ENCODE measurements at regions not wholly inside any gene's neighbourhood (a gene's known extent, or its start where the extent isn't known, plus 50 kb on each side); places are given as distances from the start of the nearest gene placed in this dataset.
"Not testable (repeated sequence)": the region's sequence is repeated elsewhere in the genome, so short reads cannot be mapped to it uniquely, and the experiment has no call there.

DNA sequence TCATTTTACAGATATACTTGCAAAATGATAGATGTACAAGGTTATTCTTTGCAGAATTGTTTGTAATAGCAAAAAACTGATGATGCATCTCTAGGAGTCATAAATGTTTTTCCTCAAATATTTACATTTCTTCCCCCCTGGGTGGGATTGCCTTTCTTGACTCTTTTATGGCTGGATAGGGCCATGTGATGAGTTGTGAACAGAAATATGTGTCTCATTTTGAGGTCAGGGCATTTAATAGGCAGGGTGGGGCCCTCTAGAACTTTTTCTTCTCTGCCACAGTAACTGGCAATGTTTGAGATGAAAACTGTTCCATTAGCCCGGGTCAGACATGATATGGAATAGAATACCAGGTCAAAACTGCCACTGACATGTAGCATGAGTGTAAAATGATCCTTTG lies 159.5 kb upstream of the SYNCRIP start:
- no peak for DNase-seq

DNA sequence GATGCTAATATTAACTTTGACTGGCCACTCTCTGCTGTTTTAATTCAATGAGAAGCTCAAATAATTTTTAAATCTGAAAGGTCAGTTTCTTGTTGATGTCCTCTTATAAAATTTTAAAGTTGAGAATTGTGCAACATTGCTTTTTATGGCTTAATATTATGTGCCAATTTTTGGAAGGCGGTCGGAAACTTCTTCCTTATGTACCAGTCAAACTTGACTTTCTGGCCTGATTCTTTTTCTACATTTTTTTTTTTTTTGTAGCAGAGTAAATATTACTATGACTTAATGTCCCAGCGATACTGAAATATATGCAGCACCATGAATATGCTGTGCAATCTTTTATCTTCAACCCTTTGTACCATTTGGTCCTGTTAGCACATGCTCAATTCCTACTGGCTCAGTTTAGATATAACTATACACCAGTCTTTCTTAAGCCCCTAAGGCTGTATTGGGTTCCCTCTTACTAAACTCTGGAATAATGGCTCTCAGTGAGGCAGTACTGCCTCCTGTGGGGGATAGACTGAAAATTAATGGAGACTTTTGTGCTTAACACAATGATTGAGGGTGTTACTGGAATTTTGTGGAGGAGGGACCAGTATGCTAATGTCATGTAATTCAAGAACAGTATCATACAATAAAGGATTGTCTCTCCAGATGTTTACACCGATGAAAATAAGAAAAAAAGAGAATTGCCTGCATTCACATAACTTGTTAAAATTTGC lies 156.4 kb upstream of the SYNCRIP start:
- DNase-seq = no peak

DNA sequence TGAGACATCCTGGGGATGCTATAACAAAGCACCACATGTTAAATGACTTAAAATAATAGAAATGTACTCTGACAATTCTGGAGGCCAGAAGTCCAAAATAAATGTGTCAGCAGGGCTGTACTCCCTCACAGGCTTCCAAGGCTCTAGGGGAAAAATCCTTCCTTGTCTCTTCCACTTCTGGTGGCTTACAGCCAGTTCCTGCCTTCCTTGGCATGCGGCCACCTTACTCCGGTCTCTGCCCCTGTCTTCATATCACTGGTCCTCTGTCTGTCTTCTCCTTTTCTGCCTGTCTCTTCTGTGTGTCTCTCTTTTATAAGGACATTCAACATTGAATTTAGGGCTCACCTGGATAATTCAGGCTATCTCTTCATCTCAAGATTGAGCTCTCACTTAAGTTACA lies 155.3 kb upstream of the SYNCRIP start:
- no peak for DNase-seq

DNA sequence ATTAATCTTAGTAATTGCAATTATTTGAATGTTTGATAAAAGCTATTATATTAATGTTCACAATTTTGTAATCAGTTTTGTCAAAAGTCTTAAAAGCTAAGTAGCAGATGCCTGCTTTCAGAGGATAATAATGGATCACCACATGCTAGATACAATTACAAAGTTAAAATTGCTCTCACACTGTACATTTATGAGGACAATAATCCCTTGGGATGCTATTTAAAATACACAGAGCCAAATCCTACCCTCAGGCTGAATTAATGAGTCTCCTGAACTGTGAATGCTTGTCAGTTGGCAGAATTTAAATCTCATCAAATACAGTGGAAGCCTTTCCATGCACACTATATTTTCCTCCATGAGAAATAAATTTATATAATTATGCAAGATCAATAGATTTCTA lies 153.3 kb upstream of the SYNCRIP start:
- no peak for DNase-seq

DNA sequence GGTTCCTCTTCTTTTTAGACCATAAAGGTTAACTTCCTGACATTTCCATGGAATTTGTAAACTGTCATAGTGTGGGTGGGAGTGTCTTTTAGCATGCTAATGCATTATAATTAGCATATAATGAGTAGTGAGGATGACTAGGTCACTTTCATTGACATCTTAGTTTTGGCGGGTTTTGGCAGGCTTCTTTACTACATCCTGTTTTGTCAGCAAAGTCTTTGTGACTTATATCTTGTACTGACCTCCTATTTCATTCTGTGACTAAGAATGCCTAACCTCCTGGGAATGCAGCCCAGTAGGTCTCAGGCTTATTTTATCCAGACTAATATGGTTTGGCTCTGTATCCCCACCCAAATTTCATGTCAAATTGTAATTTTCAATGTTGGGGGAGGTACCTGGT lies 149.6 kb upstream of the SYNCRIP start:
- no peak for DNase-seq

DNA sequence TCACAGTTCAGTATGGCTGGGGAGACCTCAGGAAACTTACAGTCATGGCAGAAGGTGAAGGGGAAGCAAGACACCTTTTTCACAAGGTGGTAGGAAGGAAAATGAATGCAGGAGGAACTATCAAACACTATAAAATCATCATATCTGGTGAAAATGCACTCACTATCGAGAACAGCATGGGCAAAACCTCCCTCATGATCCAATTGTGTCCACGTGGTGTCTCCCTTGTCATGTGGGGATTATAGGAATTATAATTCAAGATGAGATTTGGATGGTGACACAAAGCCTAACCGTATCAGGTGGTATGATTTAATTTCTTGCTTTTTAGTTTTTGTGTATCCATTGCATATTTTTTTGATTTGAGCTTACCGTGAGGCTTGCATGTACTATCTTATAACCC lies 133.2 kb upstream of the SYNCRIP start:
- DNase-seq = no peak

DNA sequence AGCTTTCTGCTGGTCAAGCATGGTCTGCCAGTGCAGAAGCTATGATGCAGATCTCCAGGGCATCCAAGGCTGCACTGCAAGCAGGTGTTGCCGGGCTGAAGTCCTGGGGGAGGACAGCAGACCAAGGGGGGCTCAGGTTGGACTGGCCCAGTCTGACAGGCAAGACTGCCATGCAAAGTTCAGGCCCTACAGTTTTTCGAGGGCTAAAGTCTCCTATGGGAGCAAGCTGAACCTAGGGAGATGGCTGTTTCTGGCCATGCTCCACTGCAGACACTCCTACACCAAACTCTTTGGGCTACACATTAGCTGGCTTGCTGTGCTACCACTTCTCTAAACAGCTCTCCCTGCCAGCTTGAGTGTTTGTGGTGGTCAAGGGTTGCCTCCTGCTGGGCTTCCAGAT lies 130.0 kb upstream of the SYNCRIP start:
- DNase-seq = no peak

DNA sequence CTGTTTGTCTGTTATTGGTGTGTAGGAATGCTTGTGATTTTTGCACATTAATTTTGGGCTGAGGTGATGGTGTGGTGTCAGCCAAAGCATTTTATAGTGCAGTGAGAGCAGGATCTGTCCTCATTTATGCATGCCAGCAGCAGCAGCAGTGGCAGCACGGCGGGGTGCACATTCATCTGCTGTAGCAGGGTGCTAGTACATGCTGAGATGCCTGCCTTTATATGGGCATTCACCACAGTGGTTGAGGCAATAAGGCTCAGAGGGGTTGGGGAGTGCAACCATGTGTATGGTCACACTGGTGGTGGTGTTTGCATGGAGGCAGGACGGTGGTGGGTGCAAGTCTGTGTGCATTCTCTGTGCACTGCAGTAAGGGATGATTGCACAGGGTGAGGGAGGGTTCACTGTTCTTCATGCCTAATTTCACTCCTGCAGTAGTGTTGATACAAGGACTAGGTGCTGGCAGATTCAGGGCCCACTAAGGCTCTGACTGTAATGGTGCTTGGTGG lies 129.3 kb upstream of the SYNCRIP start:
- DNase-seq = no peak

DNA sequence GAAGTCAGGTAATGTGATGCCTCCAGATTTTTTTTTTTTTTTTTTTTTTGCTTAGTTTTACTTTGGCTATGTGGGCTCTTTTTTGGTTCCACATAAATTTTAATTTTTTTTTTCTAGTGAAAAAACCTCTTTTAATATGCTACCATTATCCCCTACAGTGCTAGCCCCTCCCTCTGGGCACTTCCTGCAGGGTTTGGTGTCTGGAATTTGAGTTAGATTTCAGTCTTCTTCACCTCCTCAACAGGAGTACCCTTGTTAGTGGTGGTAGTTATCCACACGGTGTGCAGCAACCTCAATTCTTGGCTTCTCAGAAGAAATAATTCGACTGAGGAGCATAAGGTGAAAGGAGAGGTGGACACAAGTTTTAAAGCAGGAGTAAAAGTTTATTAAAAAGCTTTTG lies 128.8 kb upstream of the SYNCRIP start:
- no peak for DNase-seq

DNA sequence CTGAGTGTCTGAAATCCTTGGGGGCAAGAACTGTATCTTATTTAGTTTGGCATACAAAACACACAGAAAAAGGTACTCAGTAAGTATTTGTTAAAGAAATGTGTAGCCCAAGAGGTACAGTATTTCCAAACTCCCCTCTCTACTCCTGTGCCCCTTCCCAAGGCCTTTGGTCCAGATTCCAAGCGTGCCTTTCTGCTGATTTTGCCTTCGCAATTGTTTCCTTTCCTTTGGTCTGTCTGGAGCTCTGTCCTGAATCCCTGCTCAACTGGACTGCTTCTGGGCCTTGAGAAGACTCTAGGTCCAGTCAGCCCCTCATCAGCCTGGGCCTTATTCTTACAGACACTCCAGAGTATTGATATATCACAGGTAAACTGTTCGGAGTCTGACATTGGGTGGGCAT lies 122.2 kb upstream of the SYNCRIP start:
- no peak for DNase-seq

DNA sequence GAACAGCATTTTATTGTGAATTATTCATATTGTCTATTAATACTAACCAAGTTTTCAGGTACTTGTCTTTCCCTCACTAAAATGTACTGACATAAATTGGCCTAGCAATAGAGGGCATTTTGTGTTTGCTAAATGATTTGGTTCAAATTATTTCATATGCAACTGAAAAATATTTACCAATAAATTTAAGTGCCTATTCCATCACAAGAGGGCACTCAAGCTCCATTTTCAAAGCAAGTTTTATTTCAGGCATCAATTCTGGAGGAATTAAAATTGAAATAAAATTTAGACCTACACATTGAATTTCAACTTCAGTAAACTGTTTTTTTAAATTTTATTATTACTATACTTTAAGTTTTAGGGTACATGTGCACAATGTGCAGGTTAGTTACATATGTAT lies 114.3 kb upstream of the SYNCRIP start:
- DNase-seq = peak; percentile 52

DNA sequence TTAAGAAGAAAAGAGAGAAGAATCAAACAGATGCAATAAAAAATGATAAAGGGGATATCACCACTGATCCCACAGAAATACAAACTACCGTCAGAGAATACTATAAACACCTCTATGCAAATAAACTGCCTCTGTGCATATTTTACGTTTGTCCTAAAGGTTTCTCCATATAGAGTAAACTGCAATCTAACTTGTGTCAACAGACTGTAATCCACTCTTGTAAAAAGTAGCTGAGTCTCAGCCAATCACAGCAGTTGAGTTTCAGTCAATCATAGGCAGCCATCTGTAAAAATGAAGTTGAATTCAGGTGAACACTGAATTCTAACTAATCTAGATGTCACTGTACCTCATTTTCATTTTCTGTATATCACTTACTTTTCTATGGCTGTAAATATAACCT lies 112.2 kb upstream of the SYNCRIP start:
- peak; percentile 47 for DNase-seq

DNA sequence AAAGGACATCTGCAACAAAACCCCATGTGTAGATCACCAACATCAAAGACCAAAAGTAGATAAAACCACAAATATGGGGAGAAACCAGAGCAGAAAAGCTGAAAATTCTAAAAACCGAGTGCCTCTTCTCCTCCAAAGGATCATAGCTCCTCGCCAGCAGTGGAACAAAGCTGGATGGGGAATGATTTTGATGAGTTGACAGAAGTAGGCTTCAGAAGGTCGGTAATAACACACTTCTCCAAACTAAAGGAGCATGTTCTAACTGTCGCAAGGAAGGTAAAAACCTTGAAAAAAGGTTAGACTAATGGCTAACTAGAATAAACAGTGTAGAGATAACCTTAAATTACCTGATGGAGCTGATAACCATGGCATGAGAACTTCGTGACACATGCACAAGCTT lies 109.9 kb upstream of the SYNCRIP start:
- DNase-seq = no peak

DNA sequence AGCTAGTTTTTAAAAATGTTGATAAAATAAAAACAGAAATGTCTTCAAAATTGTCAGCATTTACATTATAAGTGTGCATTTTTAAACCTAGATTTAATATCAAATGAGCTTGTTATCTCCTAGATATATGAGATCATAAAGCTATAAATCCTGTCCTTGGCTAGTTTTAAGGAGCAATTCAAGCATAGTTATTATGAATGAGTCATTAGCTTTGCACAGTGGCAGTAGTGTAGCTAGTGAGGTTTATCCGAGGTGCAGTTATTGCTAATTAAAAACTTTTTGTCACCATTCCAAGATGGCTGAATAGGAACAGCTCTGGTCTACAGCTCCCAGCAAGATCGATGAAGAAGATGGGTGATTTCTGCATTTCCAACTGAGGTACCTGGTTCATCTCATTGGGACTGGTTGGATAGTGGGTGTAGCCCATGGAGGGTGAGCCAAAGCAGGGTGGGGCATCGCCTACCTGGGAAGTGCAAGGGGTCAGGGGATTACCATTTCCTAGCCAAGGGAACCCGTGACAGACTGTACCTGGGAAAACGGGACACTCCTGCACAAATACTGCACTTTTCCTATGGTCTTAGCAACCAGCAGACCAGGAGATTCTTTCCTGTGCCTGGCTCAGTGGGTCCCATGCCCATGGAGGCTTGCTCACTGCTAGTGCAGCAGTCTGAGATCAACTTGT lies 108.8 kb upstream of the SYNCRIP start:
- no peak for DNase-seq

DNA sequence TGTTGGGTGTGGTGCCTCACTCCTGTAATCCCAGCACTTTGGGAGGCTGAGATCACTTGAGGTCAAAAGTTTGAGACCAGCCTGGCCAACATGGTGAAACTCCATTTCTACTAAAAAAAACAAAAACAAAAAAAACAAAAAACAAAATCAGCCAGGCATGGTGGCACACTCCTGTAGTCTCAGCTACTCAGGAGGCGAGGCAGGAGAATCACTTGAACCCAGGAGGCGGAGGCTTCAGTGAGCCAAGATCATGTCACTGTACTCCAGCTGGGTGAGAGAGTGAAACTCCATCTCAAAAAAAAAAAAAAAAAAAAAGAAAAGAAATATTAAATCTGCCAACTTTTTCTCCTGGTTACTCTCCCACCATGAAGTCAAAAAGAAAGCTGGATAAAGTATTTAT lies 107.5 kb upstream of the SYNCRIP start:
- not testable (repeated sequence) for DNase-seq

DNA sequence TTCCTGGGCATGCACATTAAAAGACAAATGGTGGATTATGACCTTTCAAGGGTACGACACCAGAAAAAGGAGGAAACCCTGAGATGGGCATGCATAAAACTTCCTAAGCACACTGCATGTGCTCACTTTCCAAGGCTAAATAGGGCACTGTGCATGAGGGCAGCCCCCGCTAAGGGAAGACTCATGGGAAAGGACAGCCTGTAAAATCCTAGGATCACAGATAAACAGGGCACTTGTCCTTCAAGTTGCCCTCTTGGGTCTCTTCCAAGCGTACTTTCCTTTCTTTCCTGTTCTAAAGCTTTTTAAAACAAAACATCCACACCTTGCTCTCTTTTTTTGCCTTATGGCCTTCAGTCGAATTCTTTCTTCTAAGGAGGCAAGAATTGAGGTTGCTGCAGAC lies 106.5 kb upstream of the SYNCRIP start:
- DNase-seq = no peak

DNA sequence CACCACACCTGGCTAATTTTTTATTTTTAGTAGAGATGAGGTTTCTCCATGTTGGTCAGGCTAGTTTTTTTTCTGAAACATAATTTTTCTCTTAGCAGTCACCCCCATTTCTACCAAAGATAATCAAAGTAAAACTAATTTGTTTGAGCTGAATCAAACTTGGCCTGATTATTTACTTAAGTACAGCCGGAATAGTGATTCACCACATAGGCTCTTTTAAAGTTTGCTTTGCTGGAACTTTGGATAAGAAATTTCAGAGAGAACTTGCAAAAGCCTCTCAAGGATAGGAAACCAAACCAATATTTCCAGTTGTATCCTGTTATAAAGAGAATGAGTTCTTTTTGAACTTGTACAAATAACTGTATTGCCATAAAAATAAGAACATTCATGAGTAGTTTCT lies 105.0 kb upstream of the SYNCRIP start:
- DNase-seq = no peak

DNA sequence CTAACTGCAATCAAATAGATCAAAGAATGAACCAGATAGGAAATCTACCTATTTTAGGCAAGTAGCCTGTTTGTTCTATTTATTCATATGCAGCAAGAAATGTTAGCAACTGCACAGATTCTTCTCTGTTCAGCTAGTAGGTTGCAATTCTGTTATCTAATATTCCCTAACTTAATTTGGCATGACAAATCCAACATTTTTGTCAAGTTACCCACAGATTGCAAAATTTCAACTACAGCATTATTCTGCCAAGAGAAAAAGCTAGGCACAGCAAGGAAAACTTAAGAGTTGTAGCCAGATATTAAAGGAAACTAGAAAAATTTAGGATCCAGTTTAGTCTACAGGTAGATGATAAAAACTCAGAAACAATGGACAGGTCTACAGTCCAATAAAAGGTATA lies 104.4 kb upstream of the SYNCRIP start:
- no peak for DNase-seq

DNA sequence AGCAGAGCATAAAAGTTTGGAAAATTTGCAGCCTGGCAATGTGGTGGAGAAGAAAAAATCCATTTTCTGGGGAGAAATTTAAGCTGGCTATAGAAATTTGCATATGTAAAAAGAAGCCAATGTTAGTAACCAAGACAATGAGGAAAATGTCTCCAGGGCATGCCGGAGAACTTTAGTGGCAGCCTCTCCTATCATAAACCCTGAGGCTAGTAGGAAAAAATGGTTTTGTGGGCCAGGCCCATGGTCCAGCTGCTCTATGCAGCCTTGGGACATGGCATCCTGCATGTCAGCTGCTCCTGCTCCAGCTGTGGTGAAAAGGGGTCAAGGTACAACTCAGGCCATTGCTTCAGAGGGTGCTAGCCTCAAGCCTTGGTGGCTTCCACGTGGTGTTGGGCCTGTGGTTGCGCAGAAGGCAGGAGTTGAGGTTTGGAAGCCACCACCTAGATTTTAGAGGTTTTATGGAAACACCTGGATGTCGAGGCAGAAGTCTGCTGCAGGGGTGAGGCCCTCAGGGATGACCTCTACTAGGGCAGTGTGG lies 101.8 kb upstream of the SYNCRIP start:
- no peak for DNase-seq

DNA sequence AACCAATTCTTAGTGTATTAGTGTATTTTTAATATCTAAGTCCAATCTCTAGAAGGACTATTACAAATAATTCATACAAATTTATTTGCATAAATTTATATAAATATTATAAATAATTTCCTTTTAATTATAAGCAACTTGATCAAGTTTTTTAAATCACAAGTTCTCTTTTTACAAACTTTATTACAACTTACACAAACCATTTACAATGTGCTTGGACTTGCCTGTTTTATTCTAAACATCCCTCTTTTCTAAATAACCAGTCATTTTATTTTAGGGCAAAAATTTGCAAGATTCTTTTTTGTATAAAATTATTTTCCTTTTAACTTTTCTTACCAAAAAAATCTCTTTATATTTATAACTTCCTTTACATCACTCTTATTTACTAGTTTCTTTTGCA lies 83.5 kb upstream of the SYNCRIP start:
- peak; percentile 28 for DNase-seq

DNA sequence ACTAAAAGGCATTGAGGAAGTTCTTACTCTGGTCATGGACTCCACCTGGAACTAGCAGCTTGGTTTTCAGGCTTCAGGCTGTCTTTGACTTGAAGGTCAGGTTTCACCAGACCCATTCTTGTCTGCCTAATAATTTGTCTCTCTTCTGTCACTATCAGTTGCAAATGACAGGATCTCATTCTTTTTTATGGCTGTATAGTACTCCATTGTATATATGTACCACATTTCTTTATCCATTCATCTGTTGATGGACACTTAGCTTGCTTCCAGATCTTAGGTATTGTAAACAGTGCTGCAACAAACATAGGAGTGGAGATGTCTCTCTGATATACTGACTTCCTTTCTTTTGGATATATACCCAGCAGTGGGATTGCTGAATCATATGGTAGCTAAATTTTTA lies 73.1 kb upstream of the SYNCRIP start:
- DNase-seq = no peak

DNA sequence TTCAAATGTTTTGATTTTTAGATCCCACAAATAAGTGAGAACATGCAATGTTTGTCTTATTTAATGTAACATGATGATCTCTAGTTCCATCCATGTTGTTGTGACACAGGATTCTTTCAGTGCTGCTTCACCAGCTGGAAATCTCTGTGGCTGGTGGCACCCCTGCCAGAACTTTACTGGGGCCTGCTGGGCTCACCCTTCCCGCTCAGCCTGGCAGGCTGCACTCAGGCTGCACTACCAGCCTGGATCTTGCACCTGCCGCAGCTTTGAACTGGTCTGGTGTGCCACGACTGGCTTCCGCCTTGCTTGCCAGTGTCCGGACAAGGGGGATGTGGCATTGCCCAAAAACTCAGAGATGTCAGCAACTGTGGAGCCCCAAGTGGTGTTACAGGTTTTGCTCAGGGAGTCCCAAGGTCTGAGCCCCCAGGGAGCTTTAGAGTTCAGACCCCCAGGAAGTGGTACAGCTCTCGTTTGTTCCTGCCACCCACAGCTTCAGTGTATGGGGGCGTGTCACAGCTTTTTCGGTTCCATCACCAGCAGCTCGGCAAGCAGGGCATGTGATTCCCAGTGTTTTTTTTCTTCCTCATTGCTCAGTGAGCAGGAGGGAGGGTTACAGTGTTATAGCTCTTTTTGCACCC lies 72.3 kb upstream of the SYNCRIP start:
- DNase-seq = no peak

DNA sequence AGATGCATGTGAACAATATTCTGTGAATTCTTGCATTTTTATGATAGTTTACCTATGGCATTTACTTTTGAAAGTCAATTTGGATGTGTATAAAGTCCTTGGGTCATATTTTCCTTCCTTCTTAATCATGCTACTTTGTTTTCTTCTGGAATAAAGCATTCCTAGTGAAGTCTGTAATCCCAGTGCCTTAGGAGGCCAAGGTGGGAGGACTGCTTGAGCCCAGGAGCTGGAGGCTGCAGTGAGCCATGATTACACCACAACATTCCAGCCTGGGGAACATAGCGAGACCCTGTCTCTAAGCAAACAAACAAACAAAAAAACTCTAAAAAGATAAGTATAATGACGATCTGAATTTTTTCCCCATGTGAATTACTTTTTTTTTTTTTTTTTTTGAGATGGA lies 69.7 kb upstream of the SYNCRIP start:
- no peak for DNase-seq

Data from DMS53 (cell line).